SK-N-SH (cell line): ENCODE measurements at regions not wholly inside any gene's neighbourhood (a gene's known extent, or its start where the extent isn't known, plus 50 kb on each side); places are given as distances from the start of the nearest gene placed in this dataset.

Experiments used
- CTCF ChIA-PET: fragments of 300-600, 350-600 bp; formaldehyde crosslinking; extraction: SDS; loops from one replicate; lab custom pipeline; 2021; lab: Yijun Ruan, JAX
- POLR2A ChIA-PET: fragments of 350-600 bp; sonication (Branson Sonifier 250); formaldehyde crosslinking; extraction: SDS; loops from one replicate; lab custom pipeline; 2020; ENCODE audit warnings: antibody characterized with exemption, inconsistent platforms; lab: Yijun Ruan, JAX
- DNase-seq: peaks from one replicate; pipeline ENCODE4 v3.0.0; 2012
- H2AFZ ChIP-seq: fragments of 200-600 bp; sonication (generic); 2 replicates; pipeline ENCODE4 v1.8.1; 2016; ENCODE audit warnings: antibody characterized with exemption, mild to moderate bottlenecking, low read depth
- H3F3A ChIP-seq: fragments of 200-600 bp; sonication (generic); replicated peaks from 2 replicates; pipeline ENCODE3; 2016; ENCODE audit warnings: antibody characterized with exemption, mild to moderate bottlenecking; ENCODE audit not compliant: insufficient read depth
- H3K27ac ChIP-seq, 2 experiments: fragments of 200-500 bp in 1 of 2; fragments of 200-600 bp in 1 of 2; sonication (Bioruptor generic) in 1 of 2; sonication (generic), shearing (Covaris generic) in 1 of 2; 2 replicates each; pipeline versions ENCODE4 v1.5.1 to v1.6.1; 2014 to 2016; ENCODE audit warnings: low read depth in 2 of 2, inconsistent platforms in 1 of 2, low read length in 1 of 2, mild to moderate bottlenecking in 1 of 2, mixed read lengths in 1 of 2
- H3K27me3 ChIP-seq: fragments of 200-600 bp; sonication (generic), shearing (Covaris generic); 2 replicates; pipeline ENCODE4 v1.6.1; 2016; ENCODE audit warnings: mixed run types; ENCODE audit not compliant: insufficient read depth
- H3K36me3 ChIP-seq, 2 experiments: fragments of 200-500 bp in 1 of 2; fragments of 200-600 bp in 1 of 2; sonication (Bioruptor generic) in 1 of 2; sonication (generic) in 1 of 2; replicated peaks in 1 of 2; 2 replicates each; pipeline versions ENCODE3 to v1.5.1; 2014 to 2016; ENCODE audit warnings: low read length in 1 of 2, mild to moderate bottlenecking in 1 of 2; ENCODE audit not compliant: insufficient read depth in 2 of 2, control insufficient read depth in 1 of 2
- H3K4me1 ChIP-seq, 2 experiments: fragments of 200-500 bp in 1 of 2; fragments of 200-600 bp in 1 of 2; sonication (Bioruptor generic) in 1 of 2; sonication (generic), shearing (Covaris generic) in 1 of 2; 2 replicates each; pipeline versions ENCODE4 v1.5.1 to v1.6.1; 2014 to 2016; ENCODE audit warnings: low read depth in 1 of 2, low read length in 1 of 2, mixed run types in 1 of 2; ENCODE audit not compliant: insufficient read depth in 2 of 2, control insufficient read depth in 1 of 2
- H3K4me2 ChIP-seq: fragments of 200-600 bp; sonication (generic), shearing (Covaris generic); 2 replicates; pipeline ENCODE4 v1.6.1; 2017; ENCODE audit warnings: mixed run types
- H3K4me3 ChIP-seq, 2 experiments: fragments of 200-500 bp in 1 of 2; fragments of 200-600 bp in 1 of 2; sonication (Bioruptor generic) in 1 of 2; sonication (generic), shearing (Covaris generic) in 1 of 2; 2 replicates each; pipeline versions ENCODE4 v1.5.1 to v1.8.1; 2014 to 2016; ENCODE audit warnings: low read depth in 2 of 2, inconsistent platforms in 1 of 2, low read length in 1 of 2, mild to moderate bottlenecking in 1 of 2, mixed read lengths in 1 of 2, moderate library complexity in 1 of 2
- H3K79me2 ChIP-seq: fragments of 200-600 bp; sonication (generic); 2 replicates; pipeline ENCODE4 v1.8.1; 2017; ENCODE audit warnings: mild to moderate bottlenecking; ENCODE audit not compliant: insufficient read depth
- H3K9ac ChIP-seq: fragments of 200-600 bp; sonication (generic); 2 replicates; pipeline ENCODE4 v1.6.1; 2017; ENCODE audit warnings: mixed run types
- H3K9me2 ChIP-seq: fragments of 200-600 bp; sonication (generic); 2 replicates; pipeline ENCODE4 v1.6.1; 2017; ENCODE audit warnings: mixed run types
- H3K9me3 ChIP-seq: fragments of 200-600 bp; sonication (generic); 2 replicates; pipeline ENCODE4 v1.6.1; 2017; ENCODE audit warnings: mixed run types, mild to moderate bottlenecking, moderate library complexity
- H4K20me1 ChIP-seq: fragments of 200-600 bp; sonication (generic); 2 replicates; pipeline ENCODE4 v1.6.1; 2017; ENCODE audit warnings: mild to moderate bottlenecking, mixed run types; ENCODE audit not compliant: insufficient read depth
- CHD2 ChIP-seq: fragments of 150-350 bp; IDR thresholded peaks from 2 replicates; pipeline ENCODE4 v1.6.1; 2018; ENCODE audit warnings: low read length; ENCODE audit not compliant: partially characterized antibody
- ELF1 ChIP-seq: IDR thresholded peaks from 2 replicates; pipeline ENCODE4 v1.4.0; 2012
- EZH2phosphoT487 ChIP-seq: fragments of 200-600 bp; sonication (generic); IDR thresholded peaks from 2 replicates; pipeline ENCODE4 v1.6.1; 2017; ENCODE audit warnings: low read depth, mixed run types, mild to moderate bottlenecking, antibody characterized with exemption, moderate library complexity, borderline replicate concordance
- FOSL2 ChIP-seq: IDR thresholded peaks from 2 replicates; pipeline ENCODE4 v1.4.0; 2012; ENCODE audit warnings: low read depth, mild to moderate bottlenecking, moderate library complexity, borderline replicate concordance
- FOXJ3 ChIP-seq: sonication (generic); formaldehyde crosslinking; IDR thresholded peaks from 2 replicates; pipeline ENCODE4 v1.5.1; 2020; ENCODE audit warnings: mild to moderate bottlenecking, missing genetic modification reagents
- FOXM1 ChIP-seq: IDR thresholded peaks from 2 replicates; pipeline ENCODE4 v1.4.0; 2012; ENCODE audit warnings: low read depth, mild to moderate bottlenecking
- JUND ChIP-seq: IDR thresholded peaks from 2 replicates; pipeline ENCODE4 v1.4.0; 2012
- MXI1 ChIP-seq: IDR thresholded peaks from 2 replicates; pipeline ENCODE4 v1.6.1; 2012; ENCODE audit warnings: mild to moderate bottlenecking, low read depth, low read length, improper control_type of control experiment
- RAD21 ChIP-seq: IDR thresholded peaks from 2 replicates; pipeline ENCODE4 v1.6.1; 2012; ENCODE audit warnings: mild to moderate bottlenecking, low read length
- SIN3A ChIP-seq: IDR thresholded peaks from 2 replicates; pipeline ENCODE4 v1.6.1; 2012; ENCODE audit warnings: low read depth, mild to moderate bottlenecking, low read length, moderate library complexity, borderline replicate concordance
- SMC3 ChIP-seq: IDR thresholded peaks from 2 replicates; pipeline ENCODE4 v1.6.1; 2012; ENCODE audit warnings: low read depth, low read length, improper control_type of control experiment
- TAF1 ChIP-seq: IDR thresholded peaks from 2 replicates; pipeline ENCODE4 v1.6.1; 2012; ENCODE audit warnings: low read depth, mild to moderate bottlenecking, low read length, moderate library complexity, borderline replicate concordance
- USF1 ChIP-seq: IDR thresholded peaks from 2 replicates; pipeline ENCODE4 v1.4.0; 2012; ENCODE audit warnings: low read depth, borderline replicate concordance
- ZBTB33 ChIP-seq: IDR thresholded peaks from 2 replicates; pipeline ENCODE4 v1.4.0; 2012; ENCODE audit warnings: low read depth, borderline replicate concordance
- WGBS: methylation state at CpG from one replicate; pipeline ENCODE4 v1.1.6; 2017; ENCODE audit warnings: low lambda C conversion rate; 5-methylcytosine and 5-hydroxymethylcytosine counted together

- H3K36me3 ChIP-seq: no peaks in the 10 kb centered on the region
- POLR2A ChIA-PET: no interaction called here
- no peaks in the 10 kb centered on the region for H3K79me2 ChIP-seq
- no peak overlapping the region for H3K4me2 ChIP-seq
- TF ChIP-seq JUND (no peak), ELF1 (no peak), FOXJ3 (no peak), EZH2phosphoT487 (no peak), CHD2 (no peak), FOSL2 (no peak), RAD21 (no peak), MXI1 (no peak), SIN3A (no peak)
- H2AFZ ChIP-seq: no peak overlapping the region
- CTCF ChIA-PET: interaction anchor here (1.0 to 2.0 kb wide), 4 partner anchors 14 to 168 kb away, joined by 3 to 5 read pairs (median 3); no protein-coding TSS in a partner anchor
- no peaks in the 10 kb centered on the region; a peak in 1 of 4 replicates for H3K4me1 ChIP-seq
- no peak overlapping the region for H3K9ac ChIP-seq
- H3F3A ChIP-seq: no peaks in the 10 kb centered on the region
- no peak overlapping the region for H3K27ac ChIP-seq
- H4K20me1 ChIP-seq: no peaks in the 10 kb centered on the region
- WGBS: 37% methylated on average over 7 of the region's 7 CpGs
- H3K9me2 ChIP-seq: no peaks in the 10 kb centered on the region
- no peak for DNase-seq
- H3K4me3 ChIP-seq: no peak overlapping the region
- H3K9me3 ChIP-seq: no peaks in the 10 kb centered on the region
- no peaks in the 10 kb centered on the region; the same call in 1 of the 2 replicates for H3K27me3 ChIP-seq
Measured at GRCh38 chr18:24558403-24558802, 98.0 kb downstream of the HRH4 start.

GRCh38 chr18:24559526-24559925 lies 99.1 kb downstream of the HRH4 start:
- Histone ChIP-seq H4K20me1 (no peaks in the 10 kb centered on the region), H3K4me2 (no peak overlapping the region), H3K9me2 (no peaks in the 10 kb centered on the region), H3K4me3 (no peak overlapping the region), H3K9ac (no peak overlapping the region), H3F3A (no peaks in the 10 kb centered on the region), H3K4me1 (no peaks in the 10 kb centered on the region), H2AFZ (no peak overlapping the region), H3K9me3 (no peaks in the 10 kb centered on the region), H3K79me2 (no peaks in the 10 kb centered on the region), H3K27me3 (no peaks in the 10 kb centered on the region; the same call in 1 of the 2 replicates), H3K36me3 (no peaks in the 10 kb centered on the region), H3K27ac (no peak overlapping the region)
- TF ChIP-seq EZH2phosphoT487: no peak
- no peak for TF ChIP-seq TAF1
- TF ChIP-seq SMC3: no peak
- TF ChIP-seq CHD2: no peak
- TF ChIP-seq ZBTB33: no peak
- TF ChIP-seq USF1: no peak
- TF ChIP-seq FOXM1: no peak
- 20% methylated on average over 4 of the region's 4 CpGs for WGBS
- DNase-seq: no peak
- POLR2A ChIA-PET: no interaction called here
- CTCF ChIA-PET: interaction anchor here (2.0 kb wide), 1 partner anchor 15 kb away, joined by 5 read pairs; no protein-coding TSS in a partner anchor
